Smooth muscle cell (in vitro differentiated cells): ENCODE measurements at regions not wholly inside any gene's neighbourhood (a gene's known extent, or its start where the extent isn't known, plus 50 kb on each side); places are given as distances from the start of the nearest gene placed in this dataset.

Source experiments
- DNase-seq: peaks from one replicate; lab custom pipeline; 2025; ENCODE audit not compliant: unreplicated experiment; lab: John Stamatoyannopoulos, UW
- H2AFZ ChIP-seq: fragments of 200-600 bp; sonication (generic); 2 replicates; pipeline ENCODE4 v1.6.0; 2016; ENCODE audit warnings: antibody characterized with exemption, low read depth, mild to moderate bottlenecking
- H3F3A ChIP-seq: fragments of 200-600 bp; sonication (generic); 2 replicates; pipeline ENCODE4 v1.6.0; 2017; ENCODE audit warnings: antibody characterized with exemption, low read depth
- H3K27ac ChIP-seq: fragments of 200-600 bp; sonication (generic); 2 replicates; pipeline ENCODE4 v1.5.1; 2016; ENCODE audit warnings: low read depth, mild to moderate bottlenecking
- H3K27me3 ChIP-seq: fragments of 200-600 bp; sonication (generic); 2 replicates; pipeline ENCODE4 v1.6.1; 2016; ENCODE audit warnings: low read depth, mild to moderate bottlenecking
- H3K36me3 ChIP-seq: fragments of 200-600 bp; sonication (generic); 2 replicates; pipeline ENCODE4 v1.5.1; 2016; ENCODE audit warnings: low read depth
- H3K4me1 ChIP-seq: fragments of 200-600 bp; sonication (generic); 2 replicates; pipeline ENCODE4 v1.5.1; 2016; ENCODE audit warnings: low read depth
- H3K4me2 ChIP-seq: fragments of 200-600 bp; sonication (generic); 2 replicates; pipeline ENCODE4 v1.6.0; 2016; ENCODE audit warnings: mild to moderate bottlenecking
- H3K4me3 ChIP-seq: fragments of 200-600 bp; sonication (generic); 2 replicates; pipeline ENCODE4 v1.5.1; 2016; ENCODE audit warnings: mild to moderate bottlenecking
- H3K79me2 ChIP-seq: fragments of 200-600 bp; sonication (generic); 2 replicates; pipeline ENCODE4 v1.6.0; 2016; ENCODE audit warnings: low read depth, mild to moderate bottlenecking
- H3K9ac ChIP-seq: fragments of 200-600 bp; sonication (generic); 2 replicates; pipeline ENCODE4 v1.6.0; 2016; ENCODE audit warnings: low read depth
- H3K9me3 ChIP-seq: fragments of 200-600 bp; sonication (generic); replicated peaks from 2 replicates; pipeline ENCODE4 v1.5.1; 2016; ENCODE audit warnings: low read depth
- H4K20me1 ChIP-seq: fragments of 200-600 bp; sonication (generic); 2 replicates; pipeline ENCODE4 v1.6.0; 2016; ENCODE audit warnings: low read depth
- WGBS: methylation state at CpG from one replicate; pipeline ENCODE4 v1.1.7; 2016; ENCODE audit warnings: low lambda C conversion rate; 5-methylcytosine and 5-hydroxymethylcytosine counted together
- TF ChIP-seq, protein P1 (sequence below): fragments of 200-600 bp; sonication (generic); IDR thresholded peaks from 2 replicates; pipeline ENCODE4 v1.5.1; 2017; ENCODE audit warnings: borderline replicate concordance, mild to moderate bottlenecking, antibody characterized with exemption; ENCODE audit not compliant: insufficient read depth, poor library complexity, severe bottlenecking

GRCh38 chrX:38902972-38903492 lies 101.8 kb downstream of the MID1IP1 start:
- TF ChIP-seq, protein P1, sequence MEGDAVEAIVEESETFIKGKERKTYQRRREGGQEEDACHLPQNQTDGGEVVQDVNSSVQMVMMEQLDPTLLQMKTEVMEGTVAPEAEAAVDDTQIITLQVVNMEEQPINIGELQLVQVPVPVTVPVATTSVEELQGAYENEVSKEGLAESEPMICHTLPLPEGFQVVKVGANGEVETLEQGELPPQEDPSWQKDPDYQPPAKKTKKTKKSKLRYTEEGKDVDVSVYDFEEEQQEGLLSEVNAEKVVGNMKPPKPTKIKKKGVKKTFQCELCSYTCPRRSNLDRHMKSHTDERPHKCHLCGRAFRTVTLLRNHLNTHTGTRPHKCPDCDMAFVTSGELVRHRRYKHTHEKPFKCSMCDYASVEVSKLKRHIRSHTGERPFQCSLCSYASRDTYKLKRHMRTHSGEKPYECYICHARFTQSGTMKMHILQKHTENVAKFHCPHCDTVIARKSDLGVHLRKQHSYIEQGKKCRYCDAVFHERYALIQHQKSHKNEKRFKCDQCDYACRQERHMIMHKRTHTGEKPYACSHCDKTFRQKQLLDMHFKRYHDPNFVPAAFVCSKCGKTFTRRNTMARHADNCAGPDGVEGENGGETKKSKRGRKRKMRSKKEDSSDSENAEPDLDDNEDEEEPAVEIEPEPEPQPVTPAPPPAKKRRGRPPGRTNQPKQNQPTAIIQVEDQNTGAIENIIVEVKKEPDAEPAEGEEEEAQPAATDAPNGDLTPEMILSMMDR, result no peak
- no peaks in the 10 kb centered on the region for H3F3A ChIP-seq
- no peaks in the 10 kb centered on the region for H4K20me1 ChIP-seq
- H3K4me2 ChIP-seq, result no peak overlapping the region
- H3K9me3 ChIP-seq, result no peaks in the 10 kb centered on the region
- H3K27me3 ChIP-seq, result no peaks in the 10 kb centered on the region
- no peak for DNase-seq
- WGBS, result 75% methylated on average over 13 of the region's 13 CpGs
- H3K36me3 ChIP-seq, result no peaks in the 10 kb centered on the region
- no peaks in the 10 kb centered on the region for H3K79me2 ChIP-seq
- no peaks in the 10 kb centered on the region for H3K4me1 ChIP-seq
- no peak overlapping the region for H3K9ac ChIP-seq
- no peak overlapping the region for H2AFZ ChIP-seq
- no peak overlapping the region for H3K27ac ChIP-seq
- H3K4me3 ChIP-seq, result no peak overlapping the region

- no peaks in the 10 kb centered on the region for H3F3A ChIP-seq
- no peaks in the 10 kb centered on the region for H3K36me3 ChIP-seq
- no peak overlapping the region for H3K27ac ChIP-seq
- no peaks in the 10 kb centered on the region for H3K4me1 ChIP-seq
- TF ChIP-seq, protein P1, result no peak
- H4K20me1 ChIP-seq, result no peaks in the 10 kb centered on the region
- H3K4me2 ChIP-seq, result no peak overlapping the region
- 89% methylated on average over 6 of the region's 6 CpGs for WGBS
- H3K79me2 ChIP-seq, result no peaks in the 10 kb centered on the region
- H3K9ac ChIP-seq, result no peak overlapping the region
- H3K9me3 ChIP-seq, result no peaks in the 10 kb centered on the region
- H3K4me3 ChIP-seq, result no peak overlapping the region
- H3K27me3 ChIP-seq, result no peaks in the 10 kb centered on the region
- no peak overlapping the region for H2AFZ ChIP-seq
- DNase-seq, result no peak
These were observed 115.5 kb downstream of the MID1IP1 start for GRCh38 chrX:38916801-38917200.

- Histone ChIP-seq H3K4me3 (no peak overlapping the region), H3K9ac (no peak overlapping the region), H3K4me1 (no peaks in the 10 kb centered on the region), H2AFZ (no peak overlapping the region), H4K20me1 (no peaks in the 10 kb centered on the region), H3K27me3 (no peaks in the 10 kb centered on the region), H3K79me2 (no peaks in the 10 kb centered on the region), H3K9me3 (no peaks in the 10 kb centered on the region), H3K4me2 (no peak overlapping the region), H3K36me3 (no peaks in the 10 kb centered on the region), H3K27ac (no peak overlapping the region), H3F3A (no peaks in the 10 kb centered on the region)
- no peak for DNase-seq
- WGBS, result 84% methylated on average over 4 of the region's 4 CpGs
- TF ChIP-seq, protein P1, result no peak
These were observed 116.7 kb downstream of the MID1IP1 start for GRCh38 chrX:38917954-38918353.

- H3K27me3 ChIP-seq, result no peaks in the 10 kb centered on the region
- H3K27ac ChIP-seq, result no peak overlapping the region
- H3K36me3 ChIP-seq, result no peaks in the 10 kb centered on the region
- no peak for DNase-seq
- H3K9ac ChIP-seq, result no peak overlapping the region
- no peak overlapping the region for H3K4me3 ChIP-seq
- H3K4me2 ChIP-seq, result no peak overlapping the region
- no peaks in the 10 kb centered on the region for H3K4me1 ChIP-seq
- TF ChIP-seq, protein P1, result no peak
- WGBS, result 83% methylated on average over 2 of the region's 2 CpGs
- H3K79me2 ChIP-seq, result no peaks in the 10 kb centered on the region
- H4K20me1 ChIP-seq, result no peaks in the 10 kb centered on the region
- H3K9me3 ChIP-seq, result no peaks in the 10 kb centered on the region
- no peaks in the 10 kb centered on the region for H3F3A ChIP-seq
- no peak overlapping the region for H2AFZ ChIP-seq
These were observed 117.9 kb downstream of the MID1IP1 start for GRCh38 chrX:38919202-38919601.
